GM12875 (cell line): ENCODE measurements at regions not wholly inside any gene's neighbourhood (a gene's known extent, or its start where the extent isn't known, plus 50 kb on each side); places are given as distances from the start of the nearest gene placed in this dataset.

Source experiments
- H3K4me3 ChIP-seq: one replicate; pipeline ENCODE4 v1.5.1; 2011; ENCODE audit warnings: low read depth, low read length, control low read depth
- CTCF ChIP-seq: IDR thresholded peaks from 2 replicates; pipeline ENCODE4 v1.5.1; 2011; ENCODE audit warnings: low read depth, mild to moderate bottlenecking, control low read depth, inconsistent platforms, low read length, moderate library complexity, borderline replicate concordance; ENCODE audit not compliant: insufficient read depth

- no peak for TF ChIP-seq CTCF
Observed at GRCh38 chr2:71992036-71992435, 155.6 kb downstream of the CYP26B1 start.

DNA sequence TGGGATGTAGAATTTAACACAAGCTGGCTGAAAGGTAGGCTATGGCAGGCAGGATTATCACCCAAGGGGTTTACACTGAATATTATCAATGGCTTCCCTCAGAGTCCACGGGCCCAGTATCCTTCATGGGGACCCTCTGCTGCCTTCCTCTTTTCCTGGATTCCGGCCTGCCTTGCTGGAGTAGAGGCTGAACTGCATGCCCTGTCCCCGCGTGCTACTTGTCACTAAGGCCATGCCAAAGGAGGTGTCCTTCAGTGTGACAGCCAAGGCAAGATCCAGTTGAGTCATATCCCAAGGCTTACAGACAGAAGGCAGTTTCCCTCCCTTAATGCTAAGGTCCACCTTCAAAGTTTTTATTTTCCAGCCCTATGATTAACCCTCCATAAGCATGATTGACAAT is 156.3 kb downstream of the CYP26B1 start:
- no peak for TF ChIP-seq CTCF
- no peak overlapping the region for H3K4me3 ChIP-seq

More at GRCh38 chr2:71992036-71992435, 155.6 kb downstream of the CYP26B1 start:
- H3K4me3 ChIP-seq = no peak overlapping the region

DNA sequence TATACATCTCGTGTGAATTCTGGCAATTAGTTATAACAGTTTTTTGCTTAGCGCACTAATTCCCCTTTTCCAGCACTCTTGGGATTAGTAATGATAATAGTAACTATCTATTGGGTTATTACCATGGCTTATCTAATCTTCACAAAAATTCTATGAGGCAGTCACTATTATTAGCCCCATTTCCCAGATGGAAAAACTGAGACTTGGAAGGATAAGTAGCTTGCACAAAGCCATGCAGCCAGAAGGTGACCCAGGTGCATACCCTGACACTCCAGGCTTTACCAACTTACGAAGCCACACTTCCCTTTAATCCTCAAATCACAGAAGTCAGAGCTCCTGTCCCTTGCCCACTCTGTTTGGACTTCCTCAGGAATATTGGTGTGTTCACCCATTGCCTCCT is 156.8 kb downstream of the CYP26B1 start:
- no peak for TF ChIP-seq CTCF
- no peak overlapping the region for H3K4me3 ChIP-seq

- TF ChIP-seq CTCF = no peak
Observed at GRCh38 chr2:71990122-71990521, 157.5 kb downstream of the CYP26B1 start.

GRCh38 chr2:71989671-71990070 is 158.0 kb downstream of the CYP26B1 start:
- no peak overlapping the region for H3K4me3 ChIP-seq
- no peak for TF ChIP-seq CTCF

More at GRCh38 chr2:71990122-71990521, 157.5 kb downstream of the CYP26B1 start:
- no peak overlapping the region for H3K4me3 ChIP-seq

DNA sequence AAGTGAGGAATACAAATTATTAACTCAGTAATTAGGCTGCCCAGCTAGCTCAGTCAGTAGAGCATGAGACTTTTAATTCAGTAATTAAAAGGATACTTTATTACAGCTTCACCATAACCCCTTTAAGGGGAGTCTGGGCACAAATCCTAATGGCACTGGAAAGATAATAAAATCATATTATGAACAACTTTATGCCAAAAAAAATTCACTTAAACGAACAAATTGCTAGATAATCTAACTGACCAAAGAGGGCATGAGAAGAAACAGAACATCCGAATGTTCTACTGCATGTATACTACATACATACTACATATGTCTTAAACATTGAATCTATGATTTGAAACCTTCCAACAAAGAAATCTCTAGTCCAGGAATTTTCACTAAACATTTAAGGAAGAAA is 159.5 kb downstream of the CYP26B1 start:
- no peak overlapping the region for H3K4me3 ChIP-seq
- TF ChIP-seq CTCF = no peak

DNA sequence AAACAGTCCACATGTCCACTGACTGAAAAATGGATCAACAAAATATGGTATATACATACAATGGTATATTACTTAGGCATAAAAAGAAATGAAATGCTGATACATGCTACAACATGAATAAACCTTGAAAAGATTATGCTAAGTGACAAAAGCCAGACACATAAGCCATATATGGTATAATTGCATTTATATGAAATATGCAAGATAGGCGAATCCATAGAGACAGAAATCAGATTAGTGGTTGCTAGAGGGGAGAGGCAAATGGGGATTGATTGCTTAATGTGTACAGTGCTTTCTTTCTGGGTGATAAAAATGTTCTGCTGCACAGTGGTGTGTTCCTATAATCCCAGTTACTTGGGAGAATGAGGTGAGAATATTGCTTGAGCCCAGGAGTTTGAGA is 171.0 kb downstream of the CYP26B1 start:
- no peak for TF ChIP-seq CTCF
- no peak overlapping the region for H3K4me3 ChIP-seq
